K562 (cell line): ENCODE measurements at regions not wholly inside any gene's neighbourhood (a gene's known extent, or its start where the extent isn't known, plus 50 kb on each side); places are given as distances from the start of the nearest gene placed in this dataset.

Experiments used
- ATAC-seq: fragments of 200-7000 bp; cut with Tn5 transposase; 3 replicates; pipeline ENCODE4 v1.9.1; 2020; ENCODE audit warnings: moderate library complexity
- BruUV-seq: library from RNA; stranded (reverse); fragments of 400-500 nt; replicated peaks from 2 replicates; lab custom pipeline; 2021; lab: Mats Ljungman, UMichigan
- CTCF ChIA-PET: fragments of 300-600 bp; formaldehyde crosslinking; extraction: SDS; loops from one replicate; lab custom pipeline; 2021; ENCODE audit warnings: low intra/inter-chr PET ratio; lab: Yijun Ruan, JAX
- POLR2A ChIA-PET: fragments of 300-600, 350-650 bp; sonication (Branson Sonifier 250); formaldehyde crosslinking; extraction: SDS; loops from one replicate; lab custom pipeline; 2021; ENCODE audit warnings: antibody characterized with exemption, inconsistent platforms; lab: Yijun Ruan, JAX
- DNase-seq, 4 experiments: peaks; one replicate each; pipeline versions ENCODE4 v3.0.0 to v3.0.0-alpha.2; 2011 to 2018; ENCODE audit warnings: low spot score in 3 of 4, mixed read lengths in 3 of 4; ENCODE audit errors: extremely low read depth in 1 of 4
- FAIRE-seq: peaks from 2 replicates; lab custom pipeline; 2011; peaks lifted over from hg19 to GRCh38; lab: Jason Lieb, UNC
- H2AFZ ChIP-seq: 2 replicates; pipeline ENCODE4 v1.6.0; 2011; ENCODE audit warnings: low read depth, low read length, control low read depth, inconsistent platforms
- H3K27ac ChIP-seq: fragments of 200-600 bp; 3 replicates; pipeline ENCODE4 v1.8.0; 2011; ENCODE audit warnings: low read depth, mild to moderate bottlenecking, control low read depth, inconsistent platforms, low read length, moderate library complexity, mixed read lengths; ENCODE audit errors: extremely low read depth
- H3K27me3 ChIP-seq, 2 experiments: fragments of 300-600 bp in 1 of 2; 2 replicates in 1 of 2; 3 replicates in 1 of 2; pipeline versions ENCODE4 v1.6.0 to v1.8.0; 2011; ENCODE audit warnings: inconsistent platforms in 2 of 2, low read length in 2 of 2, mild to moderate bottlenecking in 1 of 2, mixed read lengths in 1 of 2, moderate library complexity in 1 of 2; ENCODE audit not compliant: control insufficient read depth in 2 of 2, insufficient read depth in 2 of 2
- H3K36me3 ChIP-seq: fragments of 300-600 bp; 3 replicates; pipeline ENCODE4 v1.8.0; 2011; ENCODE audit warnings: mild to moderate bottlenecking, low read length, inconsistent platforms; ENCODE audit not compliant: control insufficient read depth, insufficient read depth
- H3K4me1 ChIP-seq, 2 experiments: fragments of 200-600 bp in 1 of 2; replicated peaks in 1 of 2; 2 replicates in 1 of 2; 3 replicates in 1 of 2; pipeline versions ENCODE4 v1.5.1 to v1.8.0; 2011; ENCODE audit warnings: inconsistent platforms in 2 of 2, low read length in 2 of 2, mild to moderate bottlenecking in 1 of 2, mixed read lengths in 1 of 2, moderate library complexity in 1 of 2; ENCODE audit not compliant: control insufficient read depth in 2 of 2, insufficient read depth in 2 of 2
- H3K4me2 ChIP-seq: 2 replicates; pipeline ENCODE4 v1.6.1; 2011; ENCODE audit warnings: low read length, control low read depth, inconsistent platforms, mixed read lengths; ENCODE audit not compliant: insufficient read depth
- H3K4me3 ChIP-seq: fragments of 200-600 bp; sonication (generic), shearing (Covaris generic); 2 replicates; pipeline ENCODE4 v1.5.1; 2016; ENCODE audit warnings: control low read depth, inconsistent platforms
- H3K79me2 ChIP-seq: fragments of 200-600 bp; 3 replicates; pipeline ENCODE4 v1.8.0; 2011; ENCODE audit warnings: low read length, inconsistent platforms; ENCODE audit not compliant: control insufficient read depth, insufficient read depth
- H3K9ac ChIP-seq, 2 experiments: 2 replicates each; pipeline versions ENCODE4 v1.6.0 to v1.6.1; 2011; ENCODE audit warnings: low read depth in 2 of 2, low read length in 2 of 2, control low read depth in 1 of 2, inconsistent platforms in 1 of 2, mild to moderate bottlenecking in 1 of 2, mixed read lengths in 1 of 2; ENCODE audit not compliant: insufficient read depth in 1 of 2
- H3K9me1 ChIP-seq: one replicate; pipeline ENCODE4 v1.6.0; 2011; ENCODE audit warnings: inconsistent platforms, mild to moderate bottlenecking, low read length, moderate library complexity; ENCODE audit not compliant: control insufficient read depth, insufficient read depth
- H3K9me3 ChIP-seq: replicated peaks from 2 replicates; pipeline ENCODE4 v1.5.1; 2011; ENCODE audit warnings: low read depth, low read length, inconsistent platforms; ENCODE audit not compliant: control insufficient read depth, insufficient read depth
- H4K20me1 ChIP-seq: replicated peaks from 2 replicates; pipeline ENCODE4 v1.6.1; 2011; ENCODE audit warnings: low read length, inconsistent platforms, mixed read lengths; ENCODE audit not compliant: control insufficient read depth, insufficient read depth
- BHLHE40 ChIP-seq: IDR thresholded peaks from 2 replicates; pipeline ENCODE4 v1.6.1; 2011; ENCODE audit warnings: low read length, improper control_type of control experiment
- CEBPB ChIP-seq: fragments of 450-650 bp; IDR thresholded peaks from 2 replicates; pipeline ENCODE4 v1.6.1; 2016; ENCODE audit warnings: missing genetic modification characterization, missing compliant biosample characterization
- JUND ChIP-seq, 2 experiments: IDR thresholded peaks; 2 replicates in 1 of 2; 3 replicates in 1 of 2; pipeline ENCODE4 v1.6.1; 2011; ENCODE audit warnings: borderline replicate concordance in 2 of 2, low read depth in 2 of 2, low read length in 2 of 2, improper control_type of control experiment in 1 of 2, missing biosample characterization in 1 of 2, missing genetic modification characterization in 1 of 2, missing genetic modification reagents in 1 of 2
- MIER1 ChIP-seq: fragments of 450-650 bp; IDR thresholded peaks from 2 replicates; pipeline ENCODE4 v1.6.1; 2016; ENCODE audit warnings: antibody characterized with exemption, mild to moderate bottlenecking, low read depth
- SETDB1 ChIP-seq: IDR thresholded peaks from one replicate; pipeline ENCODE4 v1.6.1; 2012; ENCODE audit warnings: low read length, control low read depth, inconsistent platforms
- TARDBP ChIP-seq: fragments of 450-650 bp; IDR thresholded peaks from 2 replicates; pipeline ENCODE4 v1.6.1; 2016
- TRIM28 ChIP-seq: fragments of 450-650 bp; IDR thresholded peaks from 2 replicates; pipeline ENCODE4 v1.6.1; 2017
- ZNF217 ChIP-seq: sonication (generic); formaldehyde crosslinking; IDR thresholded peaks from 2 replicates; pipeline ENCODE4 v1.8.0; 2022; ENCODE audit warnings: mild to moderate bottlenecking, missing genetic modification reagents
- WGBS: fragments of 100-300 bp; shearing (Covaris generic); methylation state at CpG from one replicate; pipeline ENCODE4 v1.1.6; 2016; ENCODE audit warnings: low coverage, mixed read lengths; ENCODE audit not compliant: insufficient coverage; ENCODE audit errors: missing lambda C conversion rate; 5-methylcytosine and 5-hydroxymethylcytosine counted together
- in situ Hi-C: fragments of 300-500 bp; cut with MboI; formaldehyde crosslinking; loops from 4 replicates; pipeline ENCODE4 v1.15.0; 2018; ENCODE audit warnings: inconsistent platforms, mixed read lengths
- intact Hi-C: fragments of 100-400 bp; cut with micrococcal nuclease; formaldehyde crosslinking; loops from 2 replicates; pipeline ENCODE4 v1.14.2; 2022
- TF ChIP-seq, protein P1 (sequence below): fragments of 450-650 bp; IDR thresholded peaks from 2 replicates; pipeline ENCODE4 v1.6.1; 2016; ENCODE audit warnings: borderline replicate concordance
- TF ChIP-seq, protein P2 (sequence below): fragments of 450-650 bp; IDR thresholded peaks from 2 replicates; pipeline ENCODE4 v1.6.1; 2016; ENCODE audit warnings: mild to moderate bottlenecking

DNA sequence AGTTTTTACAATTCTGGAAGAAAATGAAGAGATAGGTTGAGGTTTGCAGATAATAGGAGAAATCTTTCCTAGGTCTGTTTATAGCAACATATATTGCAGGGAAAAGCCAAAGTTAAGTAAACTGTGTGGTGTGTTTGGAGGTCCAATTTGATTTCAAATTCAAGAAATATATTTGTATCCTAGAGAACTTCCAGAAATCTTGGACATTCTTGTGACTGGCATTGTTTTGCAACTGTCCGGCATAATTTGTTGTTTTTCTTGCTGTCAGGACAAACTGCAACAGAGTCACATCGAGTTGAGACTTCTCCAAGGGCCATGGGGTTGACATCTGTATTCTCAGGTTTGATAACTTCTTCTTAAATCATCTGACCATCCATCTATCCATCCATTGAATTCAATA, 170.9 kb upstream of the ZEB2 start (continued):
- TF ChIP-seq, protein P1, sequence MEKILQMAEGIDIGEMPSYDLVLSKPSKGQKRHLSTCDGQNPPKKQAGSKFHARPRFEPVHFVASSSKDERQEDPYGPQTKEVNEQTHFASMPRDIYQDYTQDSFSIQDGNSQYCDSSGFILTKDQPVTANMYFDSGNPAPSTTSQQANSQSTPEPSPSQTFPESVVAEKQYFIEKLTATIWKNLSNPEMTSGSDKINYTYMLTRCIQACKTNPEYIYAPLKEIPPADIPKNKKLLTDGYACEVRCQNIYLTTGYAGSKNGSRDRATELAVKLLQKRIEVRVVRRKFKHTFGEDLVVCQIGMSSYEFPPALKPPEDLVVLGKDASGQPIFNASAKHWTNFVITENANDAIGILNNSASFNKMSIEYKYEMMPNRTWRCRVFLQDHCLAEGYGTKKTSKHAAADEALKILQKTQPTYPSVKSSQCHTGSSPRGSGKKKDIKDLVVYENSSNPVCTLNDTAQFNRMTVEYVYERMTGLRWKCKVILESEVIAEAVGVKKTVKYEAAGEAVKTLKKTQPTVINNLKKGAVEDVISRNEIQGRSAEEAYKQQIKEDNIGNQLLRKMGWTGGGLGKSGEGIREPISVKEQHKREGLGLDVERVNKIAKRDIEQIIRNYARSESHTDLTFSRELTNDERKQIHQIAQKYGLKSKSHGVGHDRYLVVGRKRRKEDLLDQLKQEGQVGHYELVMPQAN: no peak
- TF ChIP-seq TRIM28 (no peak), TARDBP (no peak), MIER1 (no peak), BHLHE40 (no peak), SETDB1 (no peak)

DNA sequence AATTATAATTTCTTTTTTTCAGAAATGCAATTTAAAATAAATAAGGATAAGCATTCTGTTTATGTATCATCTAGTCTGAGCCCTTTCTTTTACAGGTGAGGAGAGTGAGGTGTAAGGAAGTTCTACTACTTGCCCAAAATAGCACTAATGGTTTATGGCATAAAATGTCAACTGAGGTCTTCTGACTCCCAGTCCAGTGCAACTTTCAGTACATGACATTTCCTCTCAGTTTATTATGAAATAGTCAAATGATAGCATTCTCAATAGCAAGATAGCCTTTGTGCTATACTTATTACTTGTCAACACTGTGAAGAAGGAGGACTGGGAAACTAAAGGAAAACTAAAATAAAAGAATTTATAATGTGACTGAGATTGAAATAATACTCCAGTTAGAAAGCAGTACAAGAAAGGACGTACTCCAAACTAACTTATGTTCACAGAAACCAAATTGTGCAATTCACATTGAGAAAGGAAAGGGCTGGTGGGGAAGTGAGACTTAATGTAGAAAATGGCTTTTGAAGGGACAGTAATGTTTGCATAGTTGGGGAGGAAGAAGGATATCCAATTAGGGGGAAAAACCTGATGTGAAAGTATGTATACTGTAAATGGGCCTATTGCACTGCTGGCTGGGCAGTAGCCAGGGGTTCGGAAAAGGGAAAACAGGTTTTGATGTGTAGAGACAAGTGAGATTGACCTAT, 166.7 kb upstream of the ZEB2 start:
- intact Hi-C loops (no loop called here), in situ Hi-C loops (no loop called here)
- 0 out of 2 replicates have a peak overlapping the region, but pooled peaks have one; percentile 5 for H2AFZ ChIP-seq
- ChIA-PET CTCF (no interaction called here), POLR2A (no interaction called here)
- no peak overlapping the region for H3K27ac ChIP-seq
- TF ChIP-seq CEBPB (tag) (peak; percentile 58; the same call in 1 of the 2 replicates), ZNF217 (CRISPR knock-in tag) (no peak), JUND (IDR thresholded peaks at IDR 0.05; ENCODE audit: borderline replicate concordance, low read depth, low read length) (no peak), JUND (tag; IDR thresholded peaks at IDR 0.05; ENCODE audit: borderline replicate concordance, low read depth, low read length) (no peak)
- TF ChIP-seq, protein P2, sequence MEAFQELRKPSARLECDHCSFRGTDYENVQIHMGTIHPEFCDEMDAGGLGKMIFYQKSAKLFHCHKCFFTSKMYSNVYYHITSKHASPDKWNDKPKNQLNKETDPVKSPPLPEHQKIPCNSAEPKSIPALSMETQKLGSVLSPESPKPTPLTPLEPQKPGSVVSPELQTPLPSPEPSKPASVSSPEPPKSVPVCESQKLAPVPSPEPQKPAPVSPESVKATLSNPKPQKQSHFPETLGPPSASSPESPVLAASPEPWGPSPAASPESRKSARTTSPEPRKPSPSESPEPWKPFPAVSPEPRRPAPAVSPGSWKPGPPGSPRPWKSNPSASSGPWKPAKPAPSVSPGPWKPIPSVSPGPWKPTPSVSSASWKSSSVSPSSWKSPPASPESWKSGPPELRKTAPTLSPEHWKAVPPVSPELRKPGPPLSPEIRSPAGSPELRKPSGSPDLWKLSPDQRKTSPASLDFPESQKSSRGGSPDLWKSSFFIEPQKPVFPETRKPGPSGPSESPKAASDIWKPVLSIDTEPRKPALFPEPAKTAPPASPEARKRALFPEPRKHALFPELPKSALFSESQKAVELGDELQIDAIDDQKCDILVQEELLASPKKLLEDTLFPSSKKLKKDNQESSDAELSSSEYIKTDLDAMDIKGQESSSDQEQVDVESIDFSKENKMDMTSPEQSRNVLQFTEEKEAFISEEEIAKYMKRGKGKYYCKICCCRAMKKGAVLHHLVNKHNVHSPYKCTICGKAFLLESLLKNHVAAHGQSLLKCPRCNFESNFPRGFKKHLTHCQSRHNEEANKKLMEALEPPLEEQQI: no peak
- no peak for DNase-seq
- H3K9ac ChIP-seq: no peak overlapping the region
- no peaks in the 10 kb centered on the region for H3K36me3 ChIP-seq
- H3K9me3 ChIP-seq: no peaks in the 10 kb centered on the region
- WGBS: 85% methylated on average over 2 of the region's 2 CpGs
- BruUV-seq: no TSS peak
- no peaks in the 10 kb centered on the region for H3K9me1 ChIP-seq
- no peaks in the 10 kb centered on the region for H4K20me1 ChIP-seq
- peaks cover 0 to 22% of the 10 kb centered on the region in 2 experiments; a peak in 3 of 5 replicates for H3K4me1 ChIP-seq
- no peak overlapping the region for H3K4me3 ChIP-seq
- no peak overlapping the region for H3K4me2 ChIP-seq
- no peak for FAIRE-seq
- H3K79me2 ChIP-seq: no peaks in the 10 kb centered on the region
- H3K27me3 ChIP-seq: no peaks in the 10 kb centered on the region
- no peak for ATAC-seq
